WTC11 (cell line): ENCODE measurements at regions not wholly inside any gene's neighbourhood (a gene's known extent, or its start where the extent isn't known, plus 50 kb on each side); places are given as distances from the start of the nearest gene placed in this dataset.

Experiments used
- ATAC-seq: fragments of 200-7000 bp; cut with Tn5 transposase; 2 replicates; pipeline ENCODE4 v1.10.0; 2021; ENCODE audit warnings: mild to moderate bottlenecking, moderate library complexity
- CTCF ChIA-PET: fragments of 300-600 bp; sonication (Branson Sonifier 250); formaldehyde crosslinking; loops from one replicate; lab custom pipeline; 2021; ENCODE audit warnings: antibody characterized with exemption; lab: Charles Lee
- POLR2A ChIA-PET: fragments of 350-600 bp; sonication (Branson Sonifier 250); formaldehyde crosslinking; loops from one replicate; lab custom pipeline; 2021; ENCODE audit warnings: antibody characterized with exemption; lab: Charles Lee
- DNase-seq: peaks from one replicate; pipeline ENCODE4 v3.0.0; 2021; ENCODE audit warnings: low spot score
- H3K27ac Mint-ChIP-seq: 2 replicates; pipeline ENCODE4 v1.8.0; 2021; ENCODE audit warnings: mixed read lengths
- H3K27me3 Mint-ChIP-seq: 2 replicates; pipeline ENCODE4 v1.8.0; 2021; ENCODE audit warnings: low read depth, mild to moderate bottlenecking, moderate library complexity, mixed read lengths
- H3K36me3 Mint-ChIP-seq: 2 replicates; pipeline ENCODE4 v1.8.0; 2021; ENCODE audit warnings: mixed read lengths
- H3K4me1 Mint-ChIP-seq: 2 replicates; pipeline ENCODE4 v1.8.0; 2022; ENCODE audit warnings: mixed read lengths
- H3K4me3 Mint-ChIP-seq: 2 replicates; pipeline ENCODE4 v1.8.0; 2021; ENCODE audit warnings: mild to moderate bottlenecking, moderate library complexity, mixed read lengths
- H3K9me3 Mint-ChIP-seq: 2 replicates; pipeline ENCODE4 v1.8.0; 2021; ENCODE audit warnings: mixed read lengths
- AFF4 ChIP-seq: sonication (generic); formaldehyde crosslinking; IDR thresholded peaks from 2 replicates; pipeline ENCODE4 v1.8.1; 2023; ENCODE audit warnings: mild to moderate bottlenecking, missing genetic modification reagents, borderline replicate concordance
- ATF2 ChIP-seq: sonication (generic); formaldehyde crosslinking; IDR thresholded peaks from 2 replicates; pipeline ENCODE4 v1.8.1; 2022; ENCODE audit warnings: low read depth, missing genetic modification reagents, borderline replicate concordance
- E2F4 ChIP-seq: sonication (generic); formaldehyde crosslinking; IDR thresholded peaks from 2 replicates; pipeline ENCODE4 v1.8.1; 2022; ENCODE audit warnings: low read depth, mild to moderate bottlenecking, moderate library complexity, missing genetic modification reagents, borderline replicate concordance
- EMX1 ChIP-seq: fragments of 250-450 bp; sonication (Bioruptor Pico); IDR thresholded peaks from 2 replicates; pipeline ENCODE4 v1.8.0; 2021; ENCODE audit warnings: mild to moderate bottlenecking
- GABPB1 ChIP-seq: sonication (generic); formaldehyde crosslinking; IDR thresholded peaks from 2 replicates; pipeline ENCODE4 v1.8.1; 2023; ENCODE audit warnings: mild to moderate bottlenecking, missing genetic modification reagents
- IRF1 ChIP-seq: sonication (generic); formaldehyde crosslinking; IDR thresholded peaks from 2 replicates; pipeline ENCODE4 v1.8.0; 2023; ENCODE audit warnings: missing genetic modification reagents
- MAX ChIP-seq: sonication (generic); formaldehyde crosslinking; IDR thresholded peaks from 2 replicates; pipeline ENCODE4 v1.8.0; 2022; ENCODE audit warnings: mild to moderate bottlenecking, missing genetic modification reagents
- RORB ChIP-seq: fragments of 250-450 bp; sonication (Bioruptor Pico); IDR thresholded peaks from 2 replicates; pipeline ENCODE4 v1.9.0; 2021; ENCODE audit warnings: mild to moderate bottlenecking
- SMAD3 ChIP-seq: sonication (generic); formaldehyde crosslinking; IDR thresholded peaks from 2 replicates; pipeline ENCODE4 v1.8.0; 2022; ENCODE audit warnings: missing genetic modification reagents, mild to moderate bottlenecking, borderline replicate concordance
- STAT6 ChIP-seq: sonication (generic); formaldehyde crosslinking; conservative IDR thresholded peaks from 2 replicates; pipeline ENCODE4 v1.8.1; 2023; ENCODE audit warnings: mild to moderate bottlenecking, low read depth, missing genetic modification reagents, moderate library complexity
- TEAD4 ChIP-seq: sonication (generic); formaldehyde crosslinking; IDR thresholded peaks from 2 replicates; pipeline ENCODE4 v1.8.0; 2022; ENCODE audit warnings: mild to moderate bottlenecking, missing genetic modification reagents
- TP53 ChIP-seq: sonication (generic); formaldehyde crosslinking; IDR thresholded peaks from 2 replicates; pipeline ENCODE4 v1.8.1; 2023; ENCODE audit warnings: mild to moderate bottlenecking, missing genetic modification reagents
- ZNF219 ChIP-seq: sonication (generic); formaldehyde crosslinking; IDR thresholded peaks from 2 replicates; pipeline ENCODE4 v1.8.0; 2023; ENCODE audit warnings: missing genetic modification reagents, mild to moderate bottlenecking, borderline replicate concordance
- ZNF232 ChIP-seq: sonication (generic); formaldehyde crosslinking; IDR thresholded peaks from 2 replicates; pipeline ENCODE4 v1.8.0; 2022; ENCODE audit warnings: mild to moderate bottlenecking, missing genetic modification reagents
- ZNF281 ChIP-seq: sonication (generic); formaldehyde crosslinking; IDR thresholded peaks from 2 replicates; pipeline ENCODE4 v1.8.0; 2023; ENCODE audit warnings: mild to moderate bottlenecking, missing genetic modification reagents
- ZNF425 ChIP-seq: fragments of 250-450 bp; sonication (Bioruptor Pico); conservative IDR thresholded peaks from 2 replicates; pipeline ENCODE4 v1.9.0; 2021; ENCODE audit warnings: mild to moderate bottlenecking

GRCh38 chr3:72458375-72458774, 389.9 kb downstream of the SHQ1 start:
- H3K4me3 Mint-ChIP-seq: no peak overlapping the region
- ATAC-seq (no peak), DNase-seq (no peak)
- POLR2A ChIA-PET: no interaction called here
- no peaks in the 10 kb centered on the region for H3K9me3 Mint-ChIP-seq
- peaks cover 10% of the 10 kb centered on the region for H3K4me1 Mint-ChIP-seq
- TF ChIP-seq ZNF425 (no peak), STAT6 (CRISPR knock-in tag) (no peak), SMAD3 (CRISPR knock-in tag) (no peak), RORB (CRISPR knock-in tag) (no peak), IRF1 (CRISPR knock-in tag) (no peak), ZNF281 (CRISPR knock-in tag) (no peak), ZNF219 (CRISPR knock-in tag) (no peak), EMX1 (CRISPR knock-in tag) (no peak), ATF2 (CRISPR knock-in tag) (no peak), TP53 (CRISPR knock-in tag) (no peak), AFF4 (CRISPR knock-in tag) (no peak), TEAD4 (CRISPR knock-in tag) (no peak), ZNF232 (no peak), MAX (CRISPR knock-in tag) (no peak), GABPB1 (CRISPR knock-in tag) (no peak), E2F4 (no peak)
- H3K27ac Mint-ChIP-seq: no peak overlapping the region
- H3K27me3 Mint-ChIP-seq: no peaks in the 10 kb centered on the region; the same call in 1 of the 2 replicates
- CTCF ChIA-PET: no interaction called here
- no peaks in the 10 kb centered on the region for H3K36me3 Mint-ChIP-seq
